ENCODE measurements at regions not wholly inside any gene's neighbourhood (a gene's known extent, or its start where the extent isn't known, plus 50 kb on each side); places are given as distances from the start of the nearest gene placed in this dataset.

DNA sequence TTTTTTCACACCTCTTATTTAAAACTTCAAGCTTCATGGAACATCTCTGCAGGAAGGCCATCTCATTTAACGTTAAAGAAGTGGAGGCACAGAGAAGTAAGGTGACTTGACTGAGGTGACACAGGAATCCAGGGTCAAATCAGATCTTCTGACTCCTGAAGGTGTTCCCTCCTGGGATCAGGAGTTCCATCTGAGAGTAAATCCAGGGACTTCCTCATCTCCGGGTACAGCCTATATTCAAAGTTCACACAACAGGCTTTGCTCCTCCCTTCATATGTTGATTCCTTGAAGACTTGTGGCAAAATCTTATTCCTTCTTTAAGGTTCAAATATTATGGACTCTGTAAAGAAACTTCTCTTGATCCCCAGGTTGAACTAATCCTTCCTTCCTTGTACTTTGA lies 313.1 kb upstream of the CLINT1 start:
- no peak for TF ChIP-seq POLR2AphosphoS5 (IDR thresholded peaks at IDR 0.05)
- no peak for TF ChIP-seq POLR2A (IDR thresholded peaks at IDR 0.05)
- TF ChIP-seq, protein P1, sequence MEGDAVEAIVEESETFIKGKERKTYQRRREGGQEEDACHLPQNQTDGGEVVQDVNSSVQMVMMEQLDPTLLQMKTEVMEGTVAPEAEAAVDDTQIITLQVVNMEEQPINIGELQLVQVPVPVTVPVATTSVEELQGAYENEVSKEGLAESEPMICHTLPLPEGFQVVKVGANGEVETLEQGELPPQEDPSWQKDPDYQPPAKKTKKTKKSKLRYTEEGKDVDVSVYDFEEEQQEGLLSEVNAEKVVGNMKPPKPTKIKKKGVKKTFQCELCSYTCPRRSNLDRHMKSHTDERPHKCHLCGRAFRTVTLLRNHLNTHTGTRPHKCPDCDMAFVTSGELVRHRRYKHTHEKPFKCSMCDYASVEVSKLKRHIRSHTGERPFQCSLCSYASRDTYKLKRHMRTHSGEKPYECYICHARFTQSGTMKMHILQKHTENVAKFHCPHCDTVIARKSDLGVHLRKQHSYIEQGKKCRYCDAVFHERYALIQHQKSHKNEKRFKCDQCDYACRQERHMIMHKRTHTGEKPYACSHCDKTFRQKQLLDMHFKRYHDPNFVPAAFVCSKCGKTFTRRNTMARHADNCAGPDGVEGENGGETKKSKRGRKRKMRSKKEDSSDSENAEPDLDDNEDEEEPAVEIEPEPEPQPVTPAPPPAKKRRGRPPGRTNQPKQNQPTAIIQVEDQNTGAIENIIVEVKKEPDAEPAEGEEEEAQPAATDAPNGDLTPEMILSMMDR (IDR thresholded peaks at IDR 0.05) = no peak
